ENCODE measurements at regions not wholly inside any gene's neighbourhood (a gene's known extent, or its start where the extent isn't known, plus 50 kb on each side); places are given as distances from the start of the nearest gene placed in this dataset.

DNA sequence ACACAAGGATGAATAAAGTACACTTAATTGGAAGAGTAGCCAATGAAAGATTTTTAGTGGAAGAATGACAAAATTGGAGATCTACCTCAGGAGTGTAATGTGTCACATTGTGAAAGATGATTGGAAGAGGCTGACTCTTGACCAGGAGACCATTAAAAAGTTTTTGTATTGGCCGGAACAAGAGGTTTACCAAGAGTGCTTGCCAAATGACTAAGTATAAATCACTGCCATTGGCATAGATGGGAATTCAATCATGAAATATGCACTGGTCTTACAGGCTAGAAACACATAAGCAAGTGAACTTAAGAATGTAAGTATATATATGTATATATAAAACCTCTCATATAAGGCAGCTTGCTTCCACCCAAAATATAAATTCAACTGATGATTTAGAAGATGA is 58.7 kb upstream of the TFEC start:
- Histone ChIP-seq H3K4me1 (ENCODE audit: control insufficient read depth in 2 of 2, insufficient read depth in 2 of 2, low read length in 2 of 2) (no peaks in the 10 kb centered on the region), H3K4me3 (ENCODE audit: control extremely low read depth in 1 of 5, extremely low read depth in 1 of 5, insufficient read depth in 1 of 5, low read depth in 2 of 5, low read length in 4 of 5) (no peak overlapping the region), H3K9me3 (ENCODE audit: control extremely low read depth in 1 of 3, control insufficient read depth in 2 of 3, insufficient read depth in 1 of 3, low read length in 2 of 3) (no peaks in the 10 kb centered on the region), H3K27me3 (replicated peaks in 1 of 4; ENCODE audit: control extremely low read depth in 1 of 4, control insufficient read depth in 3 of 4, insufficient read depth in 4 of 4, low read length in 3 of 4) (no peaks in the 10 kb centered on the region), H4K20me1 (ENCODE audit: control insufficient read depth, insufficient read depth, low read length, poor library complexity, severe bottlenecking) (no peaks in the 10 kb centered on the region), H2AFZ (ENCODE audit: insufficient read depth, low read depth, low read length, poor library complexity, severe bottlenecking) (no peak overlapping the region), H3K27ac (ENCODE audit: low read length in 2 of 2) (no peak overlapping the region), H3K9ac (ENCODE audit: low read length) (no peak overlapping the region), H3K36me3 (replicated peaks in 1 of 2; ENCODE audit: control extremely low read depth in 1 of 2, control insufficient read depth in 1 of 2, extremely low read depth in 1 of 2, insufficient read depth in 2 of 2, low read length in 1 of 2) (no peaks in the 10 kb centered on the region), H3K79me2 (ENCODE audit: control insufficient read depth, insufficient read depth, low read length) (no peaks in the 10 kb centered on the region), H3K4me2 (replicated peaks; ENCODE audit: low read depth, low read length, poor library complexity, severe bottlenecking) (no peak overlapping the region)
- no peaks in the 10 kb centered on the region for H3K4me1 Mint-ChIP-seq
- TF ChIP-seq EZH2 (IDR thresholded peaks at IDR 0.05; ENCODE audit: borderline replicate concordance, insufficient read depth, low read depth, low read length, poor library complexity, severe bottlenecking) = no peak
- TF ChIP-seq CTCF (IDR thresholded peaks at IDR 0.05) = no peak
- no CpG with 5 or more reads among the region's 1 CpG for WGBS (ENCODE audit: insufficient coverage)
- ATAC-seq (ENCODE audit: low read depth) (no peak), DNase-seq (no peak)
- no peak overlapping the region for H3K4me3 Mint-ChIP-seq
- intact Hi-C loops (cut with micrococcal nuclease) = no loop called here
- H3K27ac Mint-ChIP-seq = no peak overlapping the region
- no peaks in the 10 kb centered on the region for H3K27me3 Mint-ChIP-seq
- ChIA-PET CTCF (no interaction called here), POLR2A (no interaction called here)
- no peaks in the 10 kb centered on the region for H3K9me3 Mint-ChIP-seq (ENCODE audit: insufficient read depth)

DNA sequence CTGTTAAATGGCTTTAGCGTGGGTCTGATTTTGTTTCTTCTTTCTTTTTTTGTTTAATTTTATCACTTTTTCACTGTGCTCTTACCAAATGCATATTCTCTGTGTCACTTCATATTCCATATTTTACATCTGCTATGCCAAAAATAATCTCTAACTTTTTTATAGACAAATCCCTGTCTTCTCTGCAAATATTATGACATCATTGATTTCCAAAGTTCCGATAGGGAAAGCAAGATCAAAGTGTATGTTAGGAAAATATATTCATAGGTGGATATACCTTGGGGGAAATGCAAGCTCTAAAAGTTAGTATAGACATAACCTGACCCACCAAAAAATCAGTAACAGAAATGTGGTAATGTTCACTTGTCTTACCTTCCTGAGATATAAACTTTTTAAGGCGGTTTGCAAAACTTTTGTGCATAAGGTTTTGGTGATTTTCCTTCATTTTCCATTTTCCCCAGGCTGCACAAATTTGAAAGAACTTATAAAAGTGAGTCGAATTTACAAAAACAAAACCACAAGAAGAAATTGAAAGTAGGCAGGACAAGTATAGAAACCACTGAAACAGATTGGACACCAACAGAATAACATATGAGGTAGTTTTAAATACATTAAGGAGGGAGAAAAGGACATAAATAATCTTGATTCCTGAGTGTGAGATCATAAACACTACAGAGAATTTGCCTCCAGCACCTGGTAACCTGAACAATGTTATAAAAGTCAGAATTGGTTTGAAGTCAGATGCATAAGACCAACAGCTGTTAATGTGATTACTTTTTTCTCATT is 63.1 kb upstream of the TFEC start:
- no peak overlapping the region for H3K27ac Mint-ChIP-seq
- no peaks in the 10 kb centered on the region for H3K27me3 ChIP-seq (replicated peaks in 1 of 4; ENCODE audit: control extremely low read depth in 1 of 4, control insufficient read depth in 3 of 4, insufficient read depth in 4 of 4, low read length in 3 of 4)
- H3K9me3 Mint-ChIP-seq (ENCODE audit: insufficient read depth) = no peaks in the 10 kb centered on the region
- H3K9me3 ChIP-seq (ENCODE audit: control extremely low read depth in 1 of 3, control insufficient read depth in 2 of 3, insufficient read depth in 1 of 3, low read length in 2 of 3) = no peaks in the 10 kb centered on the region
- no peak overlapping the region for H2AFZ ChIP-seq (ENCODE audit: insufficient read depth, low read depth, low read length, poor library complexity, severe bottlenecking)
- H3K9ac ChIP-seq (ENCODE audit: low read length) = no peak overlapping the region
- intact Hi-C loops (cut with micrococcal nuclease) = no loop called here
- H3K4me2 ChIP-seq (replicated peaks; ENCODE audit: low read depth, low read length, poor library complexity, severe bottlenecking) = no peak overlapping the region
- no peaks in the 10 kb centered on the region for H3K4me1 ChIP-seq (ENCODE audit: control insufficient read depth in 2 of 2, insufficient read depth in 2 of 2, low read length in 2 of 2)
- H3K4me1 Mint-ChIP-seq = no peaks in the 10 kb centered on the region
- H3K4me3 Mint-ChIP-seq = no peak overlapping the region
- H3K27ac ChIP-seq (ENCODE audit: low read length in 2 of 2) = no peak overlapping the region
- H3K79me2 ChIP-seq (ENCODE audit: control insufficient read depth, insufficient read depth, low read length) = no peaks in the 10 kb centered on the region
- no peaks in the 10 kb centered on the region for H4K20me1 ChIP-seq (ENCODE audit: control insufficient read depth, insufficient read depth, low read length, poor library complexity, severe bottlenecking)
- no peak for DNase-seq
- CTCF ChIA-PET = no interaction called here
- TF ChIP-seq EZH2 (IDR thresholded peaks at IDR 0.05; ENCODE audit: borderline replicate concordance, insufficient read depth, low read depth, low read length, poor library complexity, severe bottlenecking) (no peak), CTCF (IDR thresholded peaks at IDR 0.05) (no peak)
- no peak for ATAC-seq (ENCODE audit: low read depth)
- H3K27me3 Mint-ChIP-seq = no peaks in the 10 kb centered on the region
- POLR2A ChIA-PET = no interaction called here
- no peak overlapping the region for H3K4me3 ChIP-seq (ENCODE audit: control extremely low read depth in 1 of 5, extremely low read depth in 1 of 5, insufficient read depth in 1 of 5, low read depth in 2 of 5, low read length in 4 of 5)
- no peaks in the 10 kb centered on the region for H3K36me3 ChIP-seq (replicated peaks in 1 of 2; ENCODE audit: control extremely low read depth in 1 of 2, control insufficient read depth in 1 of 2, extremely low read depth in 1 of 2, insufficient read depth in 2 of 2, low read length in 1 of 2)
- no CpG with 5 or more reads among the region's 4 CpGs for WGBS (ENCODE audit: insufficient coverage)

All from B cell (primary cell).